Skeletal muscle cell (primary cell): ENCODE measurements at regions not wholly inside any gene's neighbourhood (a gene's known extent, or its start where the extent isn't known, plus 50 kb on each side); places are given as distances from the start of the nearest gene placed in this dataset.
"Not testable (repeated sequence)": the region's sequence is repeated elsewhere in the genome, so short reads cannot be mapped to it uniquely, and the experiment has no call there.

Source experiments
- DNase-seq: peaks from one replicate; pipeline ENCODE4 v3.0.0-alpha.2; 2010; ENCODE audit warnings: low read depth
- H3K4me3 ChIP-seq: 2 replicates; pipeline ENCODE4 v1.5.1; 2011; ENCODE audit warnings: low read depth, mild to moderate bottlenecking, control low read depth, low read length, moderate library complexity

DNA sequence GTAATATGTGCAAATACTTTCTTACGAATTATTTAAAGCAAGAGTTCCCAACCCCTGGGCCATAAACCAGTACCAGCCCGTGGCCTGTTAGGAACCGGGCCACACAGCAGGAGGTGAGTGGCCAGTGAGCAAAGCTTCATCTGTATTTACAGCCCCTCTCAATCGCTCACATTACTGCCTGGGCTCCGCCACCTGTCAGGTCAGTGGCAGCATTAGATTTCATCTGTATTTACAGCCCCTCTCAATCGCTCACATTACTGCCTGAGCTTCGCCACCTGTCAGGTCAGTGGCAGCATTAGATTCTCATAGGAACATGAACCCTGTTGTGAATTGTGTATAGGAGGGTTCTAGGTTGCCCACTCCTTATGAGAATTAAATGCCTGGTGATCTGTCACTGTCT lies 142.0 kb downstream of the RNASET2 start:
- no peak overlapping the region for H3K4me3 ChIP-seq
- no peak for DNase-seq

DNA sequence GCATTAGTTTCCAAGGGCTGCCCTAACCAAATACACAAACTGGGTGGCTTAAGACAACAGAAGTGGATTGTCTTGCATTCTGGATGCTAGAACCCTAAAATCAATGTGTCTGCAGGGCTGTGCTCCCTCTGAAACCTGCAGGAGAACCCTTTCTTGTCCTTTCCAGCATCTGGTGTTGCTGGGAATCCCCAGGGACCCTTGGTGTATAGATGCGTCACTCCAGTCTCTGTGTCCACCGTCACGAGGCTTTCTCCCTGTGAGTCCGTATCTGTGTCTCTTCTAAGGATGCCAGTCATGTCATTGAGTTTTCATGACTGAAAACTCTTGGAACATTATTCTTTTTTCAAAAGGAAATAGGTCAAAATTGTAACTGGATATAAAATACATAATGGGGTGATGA lies 142.9 kb downstream of the RNASET2 start:
- no peak for DNase-seq
- no peak overlapping the region for H3K4me3 ChIP-seq

DNA sequence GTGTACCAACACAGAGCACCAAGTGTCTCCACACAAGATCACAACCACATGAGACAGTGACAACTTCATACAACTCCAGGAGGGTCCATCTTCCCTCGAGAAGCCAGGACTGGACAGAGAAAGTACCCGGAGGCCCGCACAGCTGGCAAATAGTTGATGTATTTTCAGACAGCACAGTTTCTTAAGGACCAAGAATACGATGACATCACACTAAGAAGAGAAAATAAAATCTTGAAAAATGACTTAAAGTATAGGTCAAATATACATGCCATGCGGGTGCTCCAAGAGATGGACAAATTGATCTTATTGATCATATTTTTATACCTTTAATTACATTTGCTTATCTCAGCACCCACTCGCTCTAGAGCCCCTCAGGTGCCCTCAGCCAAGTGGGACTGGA lies 145.5 kb downstream of the RNASET2 start:
- no peak for DNase-seq
- H3K4me3 ChIP-seq = no peak overlapping the region

DNA sequence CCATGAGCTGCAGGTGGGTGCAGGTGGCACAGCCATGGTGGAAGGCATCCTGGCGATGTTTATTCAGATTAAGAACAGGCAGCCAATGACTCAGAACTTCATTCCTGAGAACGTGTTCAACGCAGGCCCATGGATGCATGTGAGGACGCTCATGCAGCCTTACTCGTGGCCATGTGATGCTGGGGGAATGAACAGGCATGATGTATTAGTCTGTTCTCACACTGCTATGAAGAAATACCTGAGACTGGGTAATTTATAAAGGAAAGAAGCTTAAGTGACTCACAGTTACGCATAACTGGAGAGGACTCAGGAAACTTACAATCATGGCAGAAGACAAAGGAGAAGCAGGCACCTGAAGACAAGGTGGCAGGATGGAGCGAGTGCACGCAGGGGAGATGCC lies 146.6 kb downstream of the RNASET2 start:
- DNase-seq = no peak
- H3K4me3 ChIP-seq = no peak overlapping the region

DNA sequence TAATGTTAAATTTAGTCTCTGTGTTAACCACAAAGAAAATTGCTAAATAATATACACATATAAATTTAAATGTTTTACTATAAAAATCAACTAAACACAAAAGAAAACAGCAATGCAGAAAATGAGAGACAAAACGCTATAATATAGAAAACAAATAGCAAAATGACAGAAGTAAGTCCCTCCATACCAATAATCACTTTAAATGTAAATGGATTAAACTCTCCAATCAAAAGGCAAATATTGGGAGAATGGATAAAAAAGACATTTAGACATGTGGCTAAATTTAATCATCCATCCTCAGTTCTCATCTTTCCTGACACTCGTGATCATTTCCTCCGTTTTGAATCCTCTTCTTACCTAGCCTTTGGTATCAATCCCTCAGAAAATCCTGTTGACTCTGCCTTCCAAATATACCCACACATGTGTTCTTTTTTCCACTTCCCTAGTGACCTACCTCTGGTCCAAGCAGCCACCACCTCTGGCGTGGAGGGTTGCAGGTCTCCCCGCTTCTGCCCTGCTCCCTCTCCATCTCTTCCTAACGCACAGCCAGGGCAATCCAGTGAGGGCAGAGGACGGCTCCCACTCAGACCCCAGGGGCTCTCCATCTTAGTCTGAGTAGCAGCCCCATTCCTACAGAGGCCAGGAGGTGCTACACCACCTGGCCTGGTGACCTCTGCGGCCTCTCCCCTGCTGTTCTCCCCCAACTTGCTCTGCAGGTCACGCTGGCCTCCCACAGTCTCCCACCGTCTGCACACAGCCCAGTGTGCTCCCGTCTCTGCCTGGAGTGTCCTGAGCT lies 149.2 kb downstream of the RNASET2 start:
- H3K4me3 ChIP-seq = no peak overlapping the region
- DNase-seq = no peak

DNA sequence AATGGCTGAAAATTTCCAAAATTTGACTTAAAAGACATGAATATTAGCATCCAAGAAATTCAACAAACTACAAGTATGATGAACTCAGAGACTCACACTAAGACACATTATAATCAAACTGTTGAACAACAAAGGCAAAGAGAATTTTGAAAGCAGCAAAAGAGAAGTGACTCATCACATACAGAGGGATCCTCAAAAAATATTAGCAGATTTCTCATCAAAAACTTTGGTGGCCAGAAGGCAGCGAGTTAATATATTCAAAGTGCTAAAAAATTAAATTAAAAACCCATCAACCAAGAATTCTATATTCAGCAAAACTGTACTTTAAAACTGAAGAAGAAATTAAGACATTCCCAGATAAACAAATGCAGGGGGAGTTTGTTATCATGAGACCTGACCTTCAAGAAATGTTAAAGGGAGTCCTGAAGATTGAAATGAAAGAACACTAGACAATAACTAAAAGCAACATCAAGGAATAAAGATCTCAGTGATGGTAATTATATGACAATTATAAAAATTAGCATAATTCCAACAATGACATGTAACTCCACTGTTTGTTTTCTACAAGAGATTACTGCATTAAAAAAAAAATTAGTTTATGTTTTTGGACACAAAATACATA lies 150.0 kb downstream of the RNASET2 start:
- no peak for DNase-seq
- no peak overlapping the region for H3K4me3 ChIP-seq

DNA sequence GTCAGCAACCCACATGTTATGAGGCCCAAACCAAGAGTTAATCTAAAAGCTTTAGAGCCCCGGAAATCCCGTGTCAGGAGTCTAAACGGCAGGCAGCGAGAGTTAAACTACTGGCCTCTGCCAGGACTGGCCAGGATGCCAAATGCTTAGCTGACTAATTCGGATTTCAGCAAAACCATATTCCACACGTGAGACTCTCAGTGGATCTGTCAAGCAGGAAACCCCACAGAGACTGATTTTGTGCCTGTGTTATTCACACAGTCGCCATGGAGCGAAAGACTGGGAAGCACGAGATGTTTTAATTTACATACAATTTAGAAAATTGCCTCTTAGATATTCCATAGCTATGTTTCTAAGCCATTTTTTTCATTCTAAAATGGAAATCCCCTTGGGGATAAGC lies 152.9 kb downstream of the RNASET2 start:
- H3K4me3 ChIP-seq = no peak overlapping the region
- DNase-seq = no peak

DNA sequence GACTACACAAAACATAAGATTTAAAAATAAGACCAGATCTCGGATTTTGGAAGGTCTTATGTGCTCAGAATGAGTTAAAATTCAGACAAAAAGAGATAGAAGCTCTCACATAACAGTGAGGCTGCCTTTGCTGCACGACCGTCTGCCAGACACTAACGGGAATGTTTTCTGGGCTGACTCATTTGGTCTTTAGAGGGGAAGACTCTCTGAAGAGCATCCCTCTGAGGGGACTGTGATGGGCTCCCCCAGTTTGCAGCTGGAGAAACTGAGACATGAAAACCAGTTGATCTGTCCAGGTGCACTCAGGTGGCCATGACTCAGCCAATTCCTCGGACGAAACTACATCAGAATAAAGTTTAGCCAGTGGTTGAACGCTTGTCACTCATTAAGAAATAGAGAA lies 153.9 kb downstream of the RNASET2 start:
- DNase-seq = no peak
- no peak overlapping the region for H3K4me3 ChIP-seq

DNA sequence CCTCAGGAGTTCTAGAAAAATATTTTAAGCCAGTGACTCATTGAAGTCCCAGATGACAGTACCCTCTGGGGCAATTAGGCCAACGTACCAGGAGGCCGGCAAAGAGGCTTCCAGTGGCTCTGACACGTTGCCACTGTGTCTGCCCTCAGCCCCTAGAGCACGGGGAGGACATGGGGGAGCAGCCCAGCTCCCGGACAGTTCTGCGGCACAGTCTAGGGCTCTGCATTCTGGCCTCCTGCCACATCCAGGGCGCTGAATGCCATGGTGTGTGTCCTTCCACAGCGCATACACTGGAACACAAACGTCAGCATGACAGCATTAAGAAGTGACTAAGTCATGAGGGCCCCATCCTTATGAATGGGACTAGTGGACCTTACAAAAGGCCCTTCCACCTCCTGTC lies 156.2 kb downstream of the RNASET2 start:
- no peak for DNase-seq
- no peak overlapping the region for H3K4me3 ChIP-seq

DNA sequence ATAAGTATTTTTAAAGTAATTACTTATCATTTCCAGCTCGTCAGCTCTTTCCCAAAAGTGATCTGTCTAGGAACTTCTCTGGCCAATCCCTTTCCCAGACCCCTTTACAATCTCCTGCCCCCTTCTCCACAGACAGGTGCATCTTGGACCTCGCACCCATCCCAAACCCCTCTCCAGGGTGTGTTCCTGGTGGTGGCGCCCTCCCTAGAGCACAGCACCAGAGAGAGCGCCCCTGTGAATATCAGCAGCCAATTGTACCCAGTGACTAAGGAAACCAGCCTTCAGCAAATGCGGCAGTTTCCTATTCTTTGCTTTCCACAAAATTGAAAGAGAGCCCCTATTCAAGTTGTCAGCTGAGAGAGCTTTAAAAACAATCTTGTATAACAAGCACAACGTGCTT lies 157.7 kb downstream of the RNASET2 start:
- H3K4me3 ChIP-seq = no peak overlapping the region

DNA sequence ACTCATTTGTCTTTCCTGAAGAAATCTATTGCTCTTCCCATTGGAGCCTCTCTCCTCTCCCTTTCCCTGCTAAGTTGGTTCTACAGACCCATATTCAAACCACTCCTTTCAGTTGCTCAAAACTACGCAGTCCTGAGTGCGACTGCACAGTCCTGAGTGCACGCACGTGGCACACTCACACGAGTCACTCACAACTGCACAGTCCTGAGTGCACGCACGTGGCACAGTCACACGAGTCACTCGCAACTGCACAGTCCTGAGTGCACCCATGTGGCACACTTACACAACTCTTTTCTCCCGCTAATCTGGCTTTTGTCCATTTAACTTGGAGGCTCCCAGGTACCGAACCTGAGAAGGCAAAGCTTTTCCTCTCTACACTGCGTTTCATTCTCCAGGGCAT lies 159.7 kb downstream of the RNASET2 start:
- DNase-seq = no peak
- no peak overlapping the region for H3K4me3 ChIP-seq

More for the DNA sequence above, 157.7 kb downstream of the RNASET2 start:
- DNase-seq = no peak

DNA sequence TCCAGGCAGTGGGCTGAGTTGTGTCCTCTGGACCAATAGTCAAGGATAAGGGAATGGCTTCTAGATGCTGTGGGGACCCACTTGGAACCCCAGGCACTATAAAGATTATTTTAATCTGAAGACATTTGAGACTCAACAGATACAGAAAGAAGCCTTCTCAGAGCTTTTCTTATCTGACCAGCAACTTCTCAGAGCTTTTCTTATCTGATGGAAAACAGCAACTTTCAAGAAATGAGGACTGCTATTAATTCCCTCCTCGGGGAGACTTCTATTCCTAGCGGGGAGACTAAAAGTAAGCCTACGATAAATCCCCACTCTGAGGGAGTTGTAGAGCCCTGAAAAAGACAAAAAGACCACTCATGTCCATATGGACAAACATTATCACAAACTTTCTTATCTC lies 160.5 kb downstream of the RNASET2 start:
- H3K4me3 ChIP-seq = no peak overlapping the region
- no peak for DNase-seq

DNA sequence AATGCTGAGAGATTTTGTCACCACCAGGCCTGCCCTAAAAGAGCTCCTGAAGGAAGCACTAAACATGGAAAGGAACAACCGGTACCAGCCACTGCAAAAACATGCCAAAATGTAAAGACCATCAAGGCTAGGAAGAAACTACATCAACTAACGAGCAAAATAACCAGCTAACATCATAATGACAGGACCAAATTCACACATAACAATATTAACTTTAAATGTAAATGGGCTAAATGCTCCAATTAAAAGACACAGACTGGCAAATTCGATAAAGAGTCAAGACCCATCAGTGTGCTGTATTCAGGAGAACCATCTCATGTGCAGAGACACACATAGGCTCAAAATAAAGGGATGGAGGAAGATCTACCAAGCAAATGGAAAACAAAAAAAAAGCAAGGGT lies 163.8 kb upstream of the RPS6KA2 start:
- not testable (repeated sequence) for DNase-seq, H3K4me3 ChIP-seq

DNA sequence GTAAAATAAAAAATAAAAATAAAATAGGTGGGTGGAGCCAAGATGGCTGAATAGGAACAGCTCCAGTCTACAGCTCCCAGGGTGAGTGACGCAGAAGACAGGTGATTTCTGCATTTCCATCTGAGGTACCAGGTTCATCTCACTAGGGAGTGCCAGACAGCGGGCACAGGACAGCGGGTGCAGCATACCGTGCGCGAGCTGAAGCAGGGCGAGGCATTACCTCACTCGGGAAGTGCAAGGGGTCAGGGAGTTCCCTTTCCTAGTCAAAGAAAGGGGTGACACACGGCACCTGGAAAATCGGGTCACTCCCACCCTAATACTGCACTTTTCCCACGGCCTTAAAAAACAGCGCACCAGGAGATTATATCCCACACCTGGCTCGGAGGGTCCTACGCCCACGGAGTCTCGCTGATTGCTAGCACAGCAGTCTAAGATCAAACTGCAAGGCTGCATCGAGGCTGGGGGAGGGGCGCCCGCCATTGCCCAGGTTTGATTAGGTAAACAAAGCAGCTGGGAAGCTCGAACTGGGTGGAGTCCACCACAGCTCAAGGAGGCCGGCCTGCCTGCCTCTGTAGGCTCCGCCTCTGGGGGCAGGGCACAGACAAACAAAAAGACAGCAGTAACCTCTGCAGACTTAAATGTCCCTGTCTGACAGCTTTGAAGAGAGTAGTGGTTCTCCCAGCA lies 161.9 kb upstream of the RPS6KA2 start:
- DNase-seq, H3K4me3 ChIP-seq: not testable (repeated sequence)

DNA sequence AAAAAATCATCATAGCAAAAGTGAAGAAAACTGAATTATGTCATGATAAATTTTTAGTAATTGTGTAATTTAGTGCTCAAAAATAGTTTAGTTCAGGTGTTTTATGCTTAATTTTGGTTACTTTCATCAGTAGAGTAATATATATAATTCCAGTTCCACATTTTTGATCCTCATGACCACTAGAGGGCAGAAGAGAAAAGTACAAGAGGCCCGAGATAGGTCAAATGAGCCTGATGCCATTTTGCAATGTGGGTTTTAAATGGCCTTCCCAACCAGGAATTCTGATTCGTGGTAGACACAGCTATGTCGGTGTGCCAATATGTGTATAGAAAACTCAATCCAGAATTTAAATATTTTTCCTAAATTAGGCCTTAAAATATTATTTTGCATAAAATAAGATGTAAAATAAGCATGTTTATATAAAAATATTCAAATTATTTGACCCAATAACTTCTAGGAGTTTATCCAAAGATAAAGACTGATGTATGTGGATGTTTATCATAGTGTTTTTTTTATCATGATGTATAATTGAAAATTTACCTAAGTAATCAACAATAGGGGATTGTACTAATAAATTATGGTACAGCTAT lies 159.7 kb upstream of the RPS6KA2 start:
- DNase-seq = peak; percentile 11

DNA sequence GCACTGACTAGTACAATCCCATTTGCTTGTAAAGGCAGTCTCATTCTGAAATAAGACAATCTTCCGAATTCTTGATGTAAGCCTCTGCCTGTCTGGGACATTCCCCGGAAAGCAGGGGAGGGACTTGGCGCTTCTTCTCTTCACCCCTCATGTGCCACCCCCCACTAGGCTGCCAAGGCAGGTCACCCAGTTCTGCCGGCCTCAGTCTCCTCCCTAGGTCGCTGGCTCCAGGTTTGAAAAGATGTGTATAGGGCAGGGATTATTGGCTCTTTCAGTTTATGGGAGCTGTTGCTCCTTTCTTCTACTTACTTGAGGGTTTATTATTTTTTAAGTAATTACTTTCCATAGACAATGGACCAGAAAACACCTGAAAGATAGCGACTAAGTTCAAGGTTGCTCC lies 158.1 kb upstream of the RPS6KA2 start:
- no peak overlapping the region for H3K4me3 ChIP-seq
- no peak for DNase-seq

More for the DNA sequence above, 159.7 kb upstream of the RPS6KA2 start:
- no peak overlapping the region for H3K4me3 ChIP-seq

DNA sequence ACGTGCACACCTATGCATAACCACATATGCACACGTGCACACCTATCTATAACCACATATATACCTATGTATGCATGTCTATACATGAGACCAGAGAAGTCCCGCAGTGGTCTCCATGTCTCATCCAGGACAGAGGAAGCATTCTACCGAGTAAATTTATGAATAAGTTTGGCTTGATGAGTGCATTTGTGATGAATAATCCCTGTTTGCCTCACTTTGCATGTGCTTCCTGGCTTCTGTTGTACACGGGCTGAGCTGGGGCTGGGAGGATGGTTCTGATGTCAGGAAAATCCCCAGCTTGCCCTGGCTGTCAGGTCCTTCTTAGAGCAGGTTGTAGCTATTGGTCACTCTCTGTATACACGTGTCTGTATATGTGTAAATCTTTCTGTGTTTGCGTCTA lies 157.6 kb upstream of the RPS6KA2 start:
- DNase-seq = no peak
- H3K4me3 ChIP-seq = no peak overlapping the region

DNA sequence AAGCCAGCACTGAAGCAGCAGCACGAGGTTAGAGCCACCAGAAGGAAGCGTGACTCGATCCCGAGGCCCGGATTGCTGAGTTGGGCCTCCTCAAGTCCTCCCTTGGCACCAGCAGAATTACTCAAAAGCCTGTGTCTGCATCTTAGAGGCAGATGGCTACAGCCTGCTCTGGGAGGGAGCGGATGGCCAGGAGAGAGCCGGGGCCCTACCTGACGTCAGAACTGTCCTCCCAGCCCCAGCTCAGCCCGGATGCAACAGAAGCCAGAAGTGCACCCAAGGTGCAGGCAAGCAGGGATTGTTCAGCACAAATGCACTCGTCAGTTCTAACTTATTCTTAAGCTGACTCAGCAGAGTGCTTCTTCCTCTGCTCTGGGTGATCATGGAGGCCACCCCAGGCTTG lies 155.5 kb upstream of the RPS6KA2 start:
- no peak overlapping the region for H3K4me3 ChIP-seq
- DNase-seq = no peak

DNA sequence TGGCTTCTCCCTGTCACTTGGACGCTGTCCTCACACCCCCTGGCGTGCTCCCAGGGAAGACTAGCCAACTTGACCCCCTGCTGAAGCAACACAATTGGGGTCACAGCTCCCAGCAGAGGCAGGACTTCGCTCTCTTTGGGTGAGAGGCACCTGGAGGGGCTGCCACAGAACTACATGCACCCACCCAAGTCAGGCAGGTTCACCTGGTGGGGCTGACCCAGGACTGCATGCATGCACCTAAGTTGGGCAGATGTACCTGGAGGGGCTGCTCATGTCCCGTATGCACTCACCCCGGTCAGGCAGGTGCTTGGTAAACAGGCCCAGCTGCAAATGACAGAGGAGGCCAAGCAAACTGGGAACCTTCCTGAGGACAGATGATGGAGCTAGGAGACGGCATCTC lies 154.3 kb upstream of the RPS6KA2 start:
- H3K4me3 ChIP-seq = no peak overlapping the region
- DNase-seq = no peak

DNA sequence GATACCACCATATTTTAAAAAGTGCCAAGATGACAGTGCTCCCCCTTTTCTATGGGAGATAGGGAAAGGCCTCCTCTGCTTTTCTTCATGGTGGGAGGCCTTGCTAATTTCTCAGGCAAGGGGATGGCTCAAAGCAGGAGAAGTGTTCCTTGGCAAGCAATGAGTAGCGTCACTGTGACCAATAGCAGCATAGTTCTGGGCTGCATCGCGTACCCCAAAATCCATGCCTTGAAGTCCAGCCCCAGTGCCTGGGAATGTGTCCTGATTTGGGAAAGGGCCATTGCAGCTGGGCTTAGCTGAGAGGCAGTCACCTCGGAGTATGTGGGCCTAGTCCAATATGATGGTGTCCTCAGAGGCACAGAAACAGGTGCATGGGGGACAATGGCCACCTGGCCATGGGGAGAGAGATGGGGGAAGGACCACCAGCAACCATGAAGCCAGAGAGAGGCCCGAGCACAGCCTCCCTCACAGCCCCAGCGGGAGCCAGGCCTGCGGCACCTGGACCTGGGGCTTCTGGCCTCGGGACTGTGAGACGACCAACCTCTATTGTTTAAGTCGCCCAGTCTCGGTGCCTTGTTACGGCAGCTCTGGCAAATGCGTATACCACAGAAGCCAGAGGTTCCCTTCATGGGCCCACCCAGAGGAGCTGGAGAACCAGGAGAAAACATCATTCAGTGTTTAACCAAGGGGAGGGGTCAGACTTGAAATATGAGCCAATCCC lies 153.1 kb upstream of the RPS6KA2 start:
- no peak overlapping the region for H3K4me3 ChIP-seq
- DNase-seq = no peak
